ENCODE measurements at regions not wholly inside any gene's neighbourhood (a gene's known extent, or its start where the extent isn't known, plus 50 kb on each side); places are given as distances from the start of the nearest gene placed in this dataset.

- TF ChIP-seq CTCF (IDR thresholded peaks at IDR 0.05) (no peak), POLR2A (IDR thresholded peaks at IDR 0.05) (no peak), POLR2AphosphoS5 (IDR thresholded peaks at IDR 0.05) (no peak)
Measured at GRCh38 chr12:29004936-29005304, 144.2 kb upstream of the FAR2 start.

Measured in prostate gland (tissue), 2 donors.